K562 (cell line): ENCODE measurements at regions not wholly inside any gene's neighbourhood (a gene's known extent, or its start where the extent isn't known, plus 50 kb on each side); places are given as distances from the start of the nearest gene placed in this dataset.

Experiments
- ATAC-seq: fragments of 200-7000 bp; cut with Tn5 transposase; 3 replicates; pipeline ENCODE4 v1.9.1; 2020; ENCODE audit warnings: moderate library complexity
- BruUV-seq: library from RNA; stranded (reverse); fragments of 400-500 nt; replicated peaks from 2 replicates; lab custom pipeline; 2021; lab: Mats Ljungman, UMichigan
- CTCF ChIA-PET: fragments of 300-600 bp; formaldehyde crosslinking; extraction: SDS; loops from one replicate; lab custom pipeline; 2021; ENCODE audit warnings: low intra/inter-chr PET ratio; lab: Yijun Ruan, JAX
- POLR2A ChIA-PET: fragments of 300-600, 350-650 bp; sonication (Branson Sonifier 250); formaldehyde crosslinking; extraction: SDS; loops from one replicate; lab custom pipeline; 2021; ENCODE audit warnings: antibody characterized with exemption, inconsistent platforms; lab: Yijun Ruan, JAX
- DNase-seq, 4 experiments: peaks; one replicate each; pipeline versions ENCODE4 v3.0.0 to v3.0.0-alpha.2; 2011 to 2018; ENCODE audit warnings: low spot score in 3 of 4, mixed read lengths in 3 of 4; ENCODE audit errors: extremely low read depth in 1 of 4
- FAIRE-seq: peaks from 2 replicates; lab custom pipeline; 2011; peaks lifted over from hg19 to GRCh38; lab: Jason Lieb, UNC
- H2AFZ ChIP-seq: 2 replicates; pipeline ENCODE4 v1.6.0; 2011; ENCODE audit warnings: low read depth, low read length, control low read depth, inconsistent platforms
- H3K27ac ChIP-seq: fragments of 200-600 bp; 3 replicates; pipeline ENCODE4 v1.8.0; 2011; ENCODE audit warnings: low read depth, mild to moderate bottlenecking, control low read depth, inconsistent platforms, low read length, moderate library complexity, mixed read lengths; ENCODE audit errors: extremely low read depth
- H3K27me3 ChIP-seq, 2 experiments: fragments of 300-600 bp in 1 of 2; 2 replicates in 1 of 2; 3 replicates in 1 of 2; pipeline versions ENCODE4 v1.6.0 to v1.8.0; 2011; ENCODE audit warnings: inconsistent platforms in 2 of 2, low read length in 2 of 2, mild to moderate bottlenecking in 1 of 2, mixed read lengths in 1 of 2, moderate library complexity in 1 of 2; ENCODE audit not compliant: control insufficient read depth in 2 of 2, insufficient read depth in 2 of 2
- H3K36me3 ChIP-seq: fragments of 300-600 bp; 3 replicates; pipeline ENCODE4 v1.8.0; 2011; ENCODE audit warnings: mild to moderate bottlenecking, low read length, inconsistent platforms; ENCODE audit not compliant: control insufficient read depth, insufficient read depth
- H3K4me1 ChIP-seq, 2 experiments: fragments of 200-600 bp in 1 of 2; replicated peaks in 1 of 2; 2 replicates in 1 of 2; 3 replicates in 1 of 2; pipeline versions ENCODE4 v1.5.1 to v1.8.0; 2011; ENCODE audit warnings: inconsistent platforms in 2 of 2, low read length in 2 of 2, mild to moderate bottlenecking in 1 of 2, mixed read lengths in 1 of 2, moderate library complexity in 1 of 2; ENCODE audit not compliant: control insufficient read depth in 2 of 2, insufficient read depth in 2 of 2
- H3K4me2 ChIP-seq: 2 replicates; pipeline ENCODE4 v1.6.1; 2011; ENCODE audit warnings: low read length, control low read depth, inconsistent platforms, mixed read lengths; ENCODE audit not compliant: insufficient read depth
- H3K4me3 ChIP-seq: fragments of 200-600 bp; sonication (generic), shearing (Covaris generic); 2 replicates; pipeline ENCODE4 v1.5.1; 2016; ENCODE audit warnings: control low read depth, inconsistent platforms
- H3K79me2 ChIP-seq: fragments of 200-600 bp; 3 replicates; pipeline ENCODE4 v1.8.0; 2011; ENCODE audit warnings: low read length, inconsistent platforms; ENCODE audit not compliant: control insufficient read depth, insufficient read depth
- H3K9ac ChIP-seq, 2 experiments: 2 replicates each; pipeline versions ENCODE4 v1.6.0 to v1.6.1; 2011; ENCODE audit warnings: low read depth in 2 of 2, low read length in 2 of 2, control low read depth in 1 of 2, inconsistent platforms in 1 of 2, mild to moderate bottlenecking in 1 of 2, mixed read lengths in 1 of 2; ENCODE audit not compliant: insufficient read depth in 1 of 2
- H3K9me1 ChIP-seq: one replicate; pipeline ENCODE4 v1.6.0; 2011; ENCODE audit warnings: inconsistent platforms, mild to moderate bottlenecking, low read length, moderate library complexity; ENCODE audit not compliant: control insufficient read depth, insufficient read depth
- H3K9me3 ChIP-seq: replicated peaks from 2 replicates; pipeline ENCODE4 v1.5.1; 2011; ENCODE audit warnings: low read depth, low read length, inconsistent platforms; ENCODE audit not compliant: control insufficient read depth, insufficient read depth
- H4K20me1 ChIP-seq: replicated peaks from 2 replicates; pipeline ENCODE4 v1.6.1; 2011; ENCODE audit warnings: low read length, inconsistent platforms, mixed read lengths; ENCODE audit not compliant: control insufficient read depth, insufficient read depth
- GMEB1 ChIP-seq: fragments of 250-450 bp; sonication (Bioruptor Pico); IDR thresholded peaks from 2 replicates; pipeline ENCODE4 v1.4.0; 2020; ENCODE audit warnings: mild to moderate bottlenecking
- KDM5B ChIP-seq: fragments of 200-600 bp; sonication (generic); IDR thresholded peaks from 2 replicates; pipeline ENCODE4 v1.6.1; 2012; ENCODE audit warnings: low read depth, mild to moderate bottlenecking, moderate library complexity, low read length, control low read depth, inconsistent platforms; ENCODE audit not compliant: insufficient replicate concordance
- MAFF ChIP-seq: IDR thresholded peaks from 2 replicates; pipeline ENCODE4 v1.6.1; 2012; ENCODE audit warnings: low read length, improper control_type of control experiment
- NONO ChIP-seq, 2 experiments: fragments of 200-400 bp in 1 of 2; fragments of 450-650 bp in 1 of 2; formaldehyde crosslinking in 1 of 2; IDR thresholded peaks; 2 replicates each; pipeline ENCODE4 v1.6.1; 2017; ENCODE audit warnings: low read depth in 2 of 2, mild to moderate bottlenecking in 2 of 2, moderate library complexity in 2 of 2, low read length in 1 of 2
- PHF8 ChIP-seq: fragments of 200-600 bp; sonication (generic); IDR thresholded peaks from 2 replicates; pipeline ENCODE4 v1.6.1; 2012; ENCODE audit warnings: mixed run types, mild to moderate bottlenecking, inconsistent platforms, low read length, moderate library complexity, borderline replicate concordance
- SP2 ChIP-seq: IDR thresholded peaks from 2 replicates; pipeline ENCODE4 v1.6.1; 2011; ENCODE audit warnings: mild to moderate bottlenecking, low read depth, low read length, moderate library complexity; ENCODE audit not compliant: poor library complexity, severe bottlenecking; ENCODE audit errors: extremely low read depth
- ZNF3 ChIP-seq: fragments of 250-450 bp; sonication (Bioruptor Pico); IDR thresholded peaks from 2 replicates; pipeline ENCODE4 v1.5.0; 2021; ENCODE audit warnings: mild to moderate bottlenecking, moderate library complexity
- ZNF699 ChIP-seq: fragments of 250-450 bp; sonication (Bioruptor Pico); IDR thresholded peaks from 2 replicates; pipeline ENCODE4 v1.8.0; 2021; ENCODE audit warnings: mild to moderate bottlenecking, moderate library complexity; ENCODE audit not compliant: insufficient replicate concordance
- ZNF785 ChIP-seq: fragments of 250-450 bp; sonication (Bioruptor Pico); IDR thresholded peaks from 2 replicates; pipeline ENCODE4 v1.4.0; 2020; ENCODE audit warnings: mild to moderate bottlenecking
- WGBS: fragments of 100-300 bp; shearing (Covaris generic); methylation state at CpG from one replicate; pipeline ENCODE4 v1.1.6; 2016; ENCODE audit warnings: low coverage, mixed read lengths; ENCODE audit not compliant: insufficient coverage; ENCODE audit errors: missing lambda C conversion rate; 5-methylcytosine and 5-hydroxymethylcytosine counted together
- in situ Hi-C: fragments of 300-500 bp; cut with MboI; formaldehyde crosslinking; loops from 4 replicates; pipeline ENCODE4 v1.15.0; 2018; ENCODE audit warnings: inconsistent platforms, mixed read lengths
- intact Hi-C: fragments of 100-400 bp; cut with micrococcal nuclease; formaldehyde crosslinking; loops from 2 replicates; pipeline ENCODE4 v1.14.2; 2022
- TF ChIP-seq, protein P1 (sequence below): IDR thresholded peaks from 2 replicates; pipeline ENCODE4 v1.6.1; 2012; ENCODE audit warnings: low read depth, low read length, improper control_type of control experiment, borderline replicate concordance
- TF ChIP-seq, protein P2 (sequence below), 2 experiments: fragments of 450-650 bp; IDR thresholded peaks; 2 replicates each; pipeline ENCODE4 v1.6.1; 2016; ENCODE audit warnings: mild to moderate bottlenecking in 2 of 2, borderline replicate concordance in 1 of 2, low read depth in 1 of 2, moderate library complexity in 1 of 2

DNA sequence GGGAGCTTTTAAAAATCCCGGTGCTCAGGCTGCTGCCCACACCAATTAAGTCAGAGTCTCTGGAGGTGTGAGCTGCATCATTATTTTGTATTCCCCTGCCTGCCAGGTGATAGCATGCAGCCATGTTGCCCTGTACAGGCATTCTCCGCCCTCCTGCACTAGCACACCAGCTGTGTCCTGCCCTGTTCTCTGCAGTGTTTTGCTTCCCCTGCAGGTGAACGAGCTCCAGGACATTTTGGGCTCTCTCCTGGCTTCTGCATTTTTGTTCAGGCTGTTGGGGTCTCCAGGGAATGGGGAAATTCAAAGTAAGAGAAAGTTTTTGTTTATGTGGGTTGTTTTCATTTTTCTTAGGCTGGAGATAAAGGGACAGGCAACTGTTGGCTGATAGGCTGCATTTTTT is 271.0 kb upstream of the COBL start:
- in situ Hi-C loops (loop anchor here (25.0 kb wide), 1 partner anchor 1150 kb away; no protein-coding TSS in a partner anchor), intact Hi-C loops (no loop called here)
- ATAC-seq = no peak
- Histone ChIP-seq H3K9me3 (no peaks in the 10 kb centered on the region), H2AFZ (no peak overlapping the region), H3K27me3 (no peaks in the 10 kb centered on the region), H4K20me1 (no peaks in the 10 kb centered on the region), H3K4me3 (no peak overlapping the region), H3K9ac (no peak overlapping the region), H3K9me1 (no peaks in the 10 kb centered on the region), H3K4me2 (no peak overlapping the region), H3K4me1 (no peaks in the 10 kb centered on the region), H3K36me3 (no peaks in the 10 kb centered on the region), H3K27ac (no peak overlapping the region), H3K79me2 (no peaks in the 10 kb centered on the region)
- FAIRE-seq = no peak
- CTCF ChIA-PET = no interaction called here
- WGBS = 0% methylated on average over 3 of the region's 3 CpGs
- POLR2A ChIA-PET = no interaction called here
- BruUV-seq = no TSS peak
- DNase-seq = no peak
- TF ChIP-seq SP2 (no peak), KDM5B (no peak), NONO (IDR thresholded peaks at IDR 0.05; ENCODE audit: low read depth in 2 of 2, low read length in 1 of 2) (no peak), MAFF (no peak), PHF8 (no peak), ZNF699 (CRISPR knock-in tag) (no peak), ZNF785 (CRISPR knock-in tag) (no peak), GMEB1 (CRISPR knock-in tag) (no peak), ZNF3 (CRISPR knock-in tag) (no peak)
- TF ChIP-seq, protein P1, sequence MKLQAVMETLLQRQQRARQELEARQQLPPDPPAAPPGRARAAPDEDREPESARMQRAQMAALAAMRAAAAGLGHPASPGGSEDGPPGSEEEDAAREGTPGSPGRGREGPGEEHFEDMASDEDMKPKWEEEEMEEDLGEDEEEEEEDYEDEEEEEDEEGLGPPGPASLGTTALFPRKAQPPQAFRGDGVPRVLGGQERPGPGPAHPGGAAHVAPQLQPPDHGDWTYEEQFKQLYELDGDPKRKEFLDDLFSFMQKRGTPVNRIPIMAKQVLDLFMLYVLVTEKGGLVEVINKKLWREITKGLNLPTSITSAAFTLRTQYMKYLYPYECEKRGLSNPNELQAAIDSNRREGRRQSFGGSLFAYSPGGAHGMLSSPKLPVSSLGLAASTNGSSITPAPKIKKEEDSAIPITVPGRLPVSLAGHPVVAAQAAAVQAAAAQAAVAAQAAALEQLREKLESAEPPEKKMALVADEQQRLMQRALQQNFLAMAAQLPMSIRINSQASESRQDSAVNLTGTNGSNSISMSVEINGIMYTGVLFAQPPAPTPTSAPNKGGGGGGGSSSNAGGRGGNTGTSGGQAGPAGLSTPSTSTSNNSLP = no peak
- TF ChIP-seq, protein P2, sequence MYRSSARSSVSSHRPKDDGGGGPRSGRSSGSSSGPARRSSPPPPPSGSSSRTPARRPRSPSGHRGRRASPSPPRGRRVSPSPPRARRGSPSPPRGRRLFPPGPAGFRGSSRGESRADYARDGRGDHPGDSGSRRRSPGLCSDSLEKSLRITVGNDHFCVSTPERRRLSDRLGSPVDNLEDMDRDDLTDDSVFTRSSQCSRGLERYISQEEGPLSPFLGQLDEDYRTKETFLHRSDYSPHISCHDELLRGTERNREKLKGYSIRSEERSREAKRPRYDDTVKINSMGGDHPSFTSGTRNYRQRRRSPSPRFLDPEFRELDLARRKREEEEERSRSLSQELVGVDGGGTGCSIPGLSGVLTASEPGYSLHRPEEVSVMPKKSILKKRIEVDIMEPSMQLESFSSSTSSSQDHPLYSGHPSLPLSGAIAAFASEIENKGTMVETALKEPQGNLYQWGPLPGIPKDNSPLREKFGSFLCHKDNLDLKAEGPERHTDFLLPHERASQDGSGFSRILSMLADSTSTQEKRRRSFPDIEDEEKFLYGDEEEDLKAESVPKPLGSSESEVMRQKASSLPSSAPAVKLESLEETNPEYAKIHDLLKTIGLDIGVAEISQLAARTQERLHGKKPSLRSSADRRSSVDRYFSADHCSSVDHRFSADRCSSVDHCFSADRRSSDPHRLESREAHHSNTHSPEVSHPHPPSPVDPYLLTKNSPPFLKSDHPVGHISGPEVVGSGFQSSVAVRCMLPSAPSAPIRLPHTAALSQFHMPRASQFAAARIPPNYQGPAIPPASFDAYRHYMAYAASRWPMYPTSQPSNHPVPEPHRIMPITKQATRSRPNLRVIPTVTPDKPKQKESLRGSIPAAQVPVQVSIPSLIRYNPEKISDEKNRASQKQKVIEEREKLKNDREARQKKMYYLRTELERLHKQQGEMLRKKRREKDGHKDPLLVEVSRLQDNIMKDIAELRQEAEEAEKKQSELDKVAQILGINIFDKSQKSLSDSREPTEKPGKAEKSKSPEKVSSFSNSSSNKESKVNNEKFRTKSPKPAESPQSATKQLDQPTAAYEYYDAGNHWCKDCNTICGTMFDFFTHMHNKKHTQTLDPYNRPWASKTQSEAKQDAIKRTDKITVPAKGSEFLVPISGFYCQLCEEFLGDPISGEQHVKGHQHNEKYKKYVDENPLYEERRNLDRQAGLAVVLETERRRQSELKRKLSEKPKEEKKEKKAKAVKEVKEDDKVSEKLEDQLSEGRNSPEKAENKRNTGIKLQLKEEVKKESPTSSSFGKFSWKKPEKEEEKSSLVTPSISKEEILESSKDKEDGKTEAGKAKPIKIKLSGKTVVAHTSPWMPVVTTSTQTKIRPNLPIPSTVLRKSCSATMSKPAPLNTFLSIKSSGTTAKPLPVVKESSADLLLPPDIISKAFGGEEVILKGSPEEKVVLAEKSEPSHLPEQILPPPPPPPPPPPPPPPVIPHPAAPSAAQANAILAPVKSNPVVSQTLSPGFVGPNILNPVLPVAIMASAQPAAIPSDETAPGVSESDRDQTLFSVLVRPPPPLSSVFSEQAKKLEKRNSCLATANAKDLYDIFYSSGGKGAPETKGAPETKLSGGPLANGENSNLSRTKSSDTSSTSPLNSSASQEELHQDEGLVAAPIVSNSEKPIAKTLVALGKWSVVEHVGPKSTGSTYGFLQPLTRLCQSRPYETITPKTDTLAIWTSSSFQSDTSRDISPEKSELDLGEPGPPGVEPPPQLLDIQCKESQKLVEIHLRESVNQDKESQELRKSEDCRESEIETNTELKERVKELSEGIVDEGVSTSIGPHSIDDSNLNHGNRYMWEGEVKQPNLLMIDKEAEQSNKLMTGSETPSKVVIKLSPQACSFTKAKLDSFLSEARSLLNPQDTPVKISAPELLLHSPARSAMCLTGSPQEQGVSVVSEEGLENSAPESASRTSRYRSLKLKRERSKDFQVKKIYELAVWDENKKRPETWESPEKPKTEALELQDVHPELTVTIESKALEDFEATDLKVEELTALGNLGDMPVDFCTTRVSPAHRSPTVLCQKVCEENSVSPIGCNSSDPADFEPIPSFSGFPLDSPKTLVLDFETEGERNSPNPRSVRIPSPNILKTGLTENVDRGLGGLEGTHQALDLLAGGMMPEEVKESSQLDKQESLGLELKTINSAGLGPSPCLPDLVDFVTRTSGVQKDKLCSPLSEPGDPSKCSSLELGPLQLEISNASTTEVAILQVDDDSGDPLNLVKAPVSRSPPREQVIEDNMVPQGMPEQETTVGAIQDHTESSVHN (IDR thresholded peaks at IDR 0.05; ENCODE audit: borderline replicate concordance in 1 of 2, low read depth in 1 of 2) = no peak
